ENCODE measurements at regions not wholly inside any gene's neighbourhood (a gene's known extent, or its start where the extent isn't known, plus 50 kb on each side); places are given as distances from the start of the nearest gene placed in this dataset.

GRCh38 chr2:217316743-217317142 is 456.9 kb upstream of the TNP1 start:
- TF ChIP-seq EZH2 (IDR thresholded peaks at IDR 0.05; ENCODE audit: low read depth, unreplicated experiment), result no peak
- TF ChIP-seq CTCF (conservative IDR thresholded peaks at IDR 0.05; ENCODE audit: low read depth in 2 of 2), result no peak
- TF ChIP-seq EZH2phosphoT487 (IDR thresholded peaks at IDR 0.05; ENCODE audit: unreplicated experiment), result no peak
- no peak for TF ChIP-seq ZNF114 (CRISPR knock-in tag; IDR thresholded peaks at IDR 0.05)
- no peak for TF ChIP-seq CREB1 (CRISPR knock-in tag; IDR thresholded peaks at IDR 0.05; ENCODE audit: low read depth)
- TF ChIP-seq POLR2AphosphoS5 (IDR thresholded peaks at IDR 0.05; ENCODE audit: low read depth), result no peak
- no peak for TF ChIP-seq ETS1 (IDR thresholded peaks at IDR 0.05)
- TF ChIP-seq REST (IDR thresholded peaks at IDR 0.05; ENCODE audit: unreplicated experiment), result no peak
- TF ChIP-seq ZNF331 (CRISPR knock-in tag; IDR thresholded peaks at IDR 0.05; ENCODE audit: low read depth), result no peak
